ENCODE measurements at regions not wholly inside any gene's neighbourhood (a gene's known extent, or its start where the extent isn't known, plus 50 kb on each side); places are given as distances from the start of the nearest gene placed in this dataset.

GRCh38 chrX:144648788-144649187 lies 598.5 kb upstream of the SPANXN1 start:
- no peak for TF ChIP-seq CTCF (IDR thresholded peaks at IDR 0.05)
- no peak for TF ChIP-seq NR1H2 (CRISPR knock-in tag; IDR thresholded peaks at IDR 0.05)
- no peak for TF ChIP-seq MXD4 (CRISPR knock-in tag; IDR thresholded peaks at IDR 0.05; ENCODE audit: borderline replicate concordance)
- TF ChIP-seq, protein P1, sequence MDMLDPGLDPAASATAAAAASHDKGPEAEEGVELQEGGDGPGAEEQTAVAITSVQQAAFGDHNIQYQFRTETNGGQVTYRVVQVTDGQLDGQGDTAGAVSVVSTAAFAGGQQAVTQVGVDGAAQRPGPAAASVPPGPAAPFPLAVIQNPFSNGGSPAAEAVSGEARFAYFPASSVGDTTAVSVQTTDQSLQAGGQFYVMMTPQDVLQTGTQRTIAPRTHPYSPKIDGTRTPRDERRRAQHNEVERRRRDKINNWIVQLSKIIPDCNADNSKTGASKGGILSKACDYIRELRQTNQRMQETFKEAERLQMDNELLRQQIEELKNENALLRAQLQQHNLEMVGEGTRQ (CRISPR knock-in tag; IDR thresholded peaks at IDR 0.05): no peak
- no peak for TF ChIP-seq NFE2L1 (CRISPR knock-in tag; IDR thresholded peaks at IDR 0.05)
- TF ChIP-seq, protein P2, sequence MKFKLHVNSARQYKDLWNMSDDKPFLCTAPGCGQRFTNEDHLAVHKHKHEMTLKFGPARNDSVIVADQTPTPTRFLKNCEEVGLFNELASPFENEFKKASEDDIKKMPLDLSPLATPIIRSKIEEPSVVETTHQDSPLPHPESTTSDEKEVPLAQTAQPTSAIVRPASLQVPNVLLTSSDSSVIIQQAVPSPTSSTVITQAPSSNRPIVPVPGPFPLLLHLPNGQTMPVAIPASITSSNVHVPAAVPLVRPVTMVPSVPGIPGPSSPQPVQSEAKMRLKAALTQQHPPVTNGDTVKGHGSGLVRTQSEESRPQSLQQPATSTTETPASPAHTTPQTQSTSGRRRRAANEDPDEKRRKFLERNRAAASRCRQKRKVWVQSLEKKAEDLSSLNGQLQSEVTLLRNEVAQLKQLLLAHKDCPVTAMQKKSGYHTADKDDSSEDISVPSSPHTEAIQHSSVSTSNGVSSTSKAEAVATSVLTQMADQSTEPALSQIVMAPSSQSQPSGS (CRISPR knock-in tag; IDR thresholded peaks at IDR 0.05; ENCODE audit: borderline replicate concordance, low read depth): no peak
- no peak for TF ChIP-seq ZNF281 (CRISPR knock-in tag; IDR thresholded peaks at IDR 0.05)
- TF ChIP-seq, protein P3, sequence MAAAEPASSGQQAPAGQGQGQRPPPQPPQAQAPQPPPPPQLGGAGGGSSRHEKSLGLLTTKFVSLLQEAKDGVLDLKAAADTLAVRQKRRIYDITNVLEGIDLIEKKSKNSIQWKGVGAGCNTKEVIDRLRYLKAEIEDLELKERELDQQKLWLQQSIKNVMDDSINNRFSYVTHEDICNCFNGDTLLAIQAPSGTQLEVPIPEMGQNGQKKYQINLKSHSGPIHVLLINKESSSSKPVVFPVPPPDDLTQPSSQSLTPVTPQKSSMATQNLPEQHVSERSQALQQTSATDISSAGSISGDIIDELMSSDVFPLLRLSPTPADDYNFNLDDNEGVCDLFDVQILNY (CRISPR knock-in tag; IDR thresholded peaks at IDR 0.05): no peak
- no peak for TF ChIP-seq ZNF671 (CRISPR knock-in tag; IDR thresholded peaks at IDR 0.05)
- TF ChIP-seq ZNF263 (CRISPR knock-in tag; IDR thresholded peaks at IDR 0.05; ENCODE audit: low read depth): no peak
- no peak for TF ChIP-seq NFYB (CRISPR knock-in tag; conservative IDR thresholded peaks at IDR 0.05; ENCODE audit: low read depth)
- TF ChIP-seq ZNF121 (CRISPR knock-in tag; IDR thresholded peaks at IDR 0.05): no peak
- TF ChIP-seq NR2C2 (CRISPR knock-in tag; IDR thresholded peaks at IDR 0.05): no peak
- TF ChIP-seq JUN (CRISPR knock-in tag; IDR thresholded peaks at IDR 0.05): no peak

All from WTC11 (cell line).